Vagina (tissue), 2 donors: ENCODE measurements at regions not wholly inside any gene's neighbourhood (a gene's known extent, or its start where the extent isn't known, plus 50 kb on each side); places are given as distances from the start of the nearest gene placed in this dataset.

Experiments
- CTCF ChIP-seq, 3 experiments: fragments of 450-650 bp in 2 of 3; fragments of 200-600 bp in 1 of 3; sonication (generic) in 1 of 3; IDR thresholded peaks; one replicate each; pipeline ENCODE4 v1.5.1; 2017 to 2019; ENCODE audit warnings: antibody characterized with exemption in 3 of 3, mild to moderate bottlenecking in 2 of 3, moderate library complexity in 2 of 3
- POLR2A ChIP-seq, 2 donors: fragments of 450-650 bp; IDR thresholded peaks; one replicate each; pipeline ENCODE4 v1.6.1; 2017; ENCODE audit warnings: antibody characterized with exemption in 2 of 2, mild to moderate bottlenecking in 2 of 2, moderate library complexity in 2 of 2
- POLR2AphosphoS5 ChIP-seq, 2 donors: sonication (generic); formaldehyde crosslinking; IDR thresholded peaks; one replicate each; pipeline ENCODE4 v1.9.0; 2017; ENCODE audit warnings: antibody characterized with exemption in 2 of 2, mild to moderate bottlenecking in 2 of 2, low read depth in 1 of 2; ENCODE audit not compliant: insufficient read depth in 1 of 2

GRCh38 chr9:105054491-105054890, 126.5 kb upstream of the ABCA1 start:
- TF ChIP-seq CTCF (IDR thresholded peaks at IDR 0.05) (no peak), POLR2AphosphoS5 (IDR thresholded peaks at IDR 0.05; ENCODE audit: insufficient read depth in 1 of 2, low read depth in 1 of 2) (no peak), POLR2A (IDR thresholded peaks at IDR 0.05) (no peak)
